Common myeloid progenitor, CD34-positive (primary cell): ENCODE measurements at regions not wholly inside any gene's neighbourhood (a gene's known extent, or its start where the extent isn't known, plus 50 kb on each side); places are given as distances from the start of the nearest gene placed in this dataset.
A peak's percentile ranks its signal among the peaks of the same experiment; 100 is the strongest.

Experiments used
- CTCF ChIA-PET: fragments of 350-600 bp; sonication (Branson Sonifier 250); formaldehyde crosslinking; loops from one replicate; lab custom pipeline; 2021; ENCODE audit warnings: antibody characterized with exemption; lab: Charles Lee
- POLR2A ChIA-PET: fragments of 350-600 bp; sonication (Branson Sonifier 250); formaldehyde crosslinking; loops from one replicate; lab custom pipeline; 2021; ENCODE audit warnings: antibody characterized with exemption; lab: Charles Lee
- DNase-seq, 3 donors: peaks; one replicate each; pipeline versions ENCODE4 v3.0.0 to v3.0.0-alpha.2; 2013
- H3K27ac ChIP-seq, 2 experiments: 1 replicate in 1 of 2; 2 replicates in 1 of 2; pipeline ENCODE4 v1.7.0; 2013; ENCODE audit warnings: inconsistent platforms in 2 of 2, low read length in 2 of 2, mild to moderate bottlenecking in 2 of 2, low read depth in 1 of 2, moderate library complexity in 1 of 2; ENCODE audit not compliant: severe bottlenecking in 2 of 2, insufficient read depth in 1 of 2, poor library complexity in 1 of 2
- H3K27me3 ChIP-seq, 5 experiments: replicated peaks in 2 of 5; 1 replicate in 3 of 5; 2 replicates in 2 of 5; pipeline versions ENCODE4 v1.6.1 to v1.7.0; 2013; ENCODE audit warnings: low read length in 4 of 5, mild to moderate bottlenecking in 2 of 5, moderate library complexity in 2 of 5, inconsistent platforms in 1 of 5; ENCODE audit not compliant: insufficient read depth in 5 of 5, control insufficient read depth in 4 of 5
- H3K36me3 ChIP-seq, 4 experiments: 1 replicate in 2 of 4; 2 replicates in 2 of 4; pipeline versions ENCODE4 v1.6.1 to v1.7.0; 2013; ENCODE audit warnings: low read length in 3 of 4, control low read depth in 1 of 4, mild to moderate bottlenecking in 1 of 4; ENCODE audit not compliant: control insufficient read depth in 4 of 4, insufficient read depth in 4 of 4
- H3K4me1 ChIP-seq, 4 experiments: 1 replicate in 3 of 4; 2 replicates in 1 of 4; pipeline versions ENCODE4 v1.6.1 to v1.7.1; 2013; ENCODE audit warnings: low read length in 3 of 4, mild to moderate bottlenecking in 3 of 4, control low read depth in 1 of 4, inconsistent platforms in 1 of 4, moderate library complexity in 1 of 4; ENCODE audit not compliant: control insufficient read depth in 4 of 4, insufficient read depth in 4 of 4; ENCODE audit errors: control extremely low read depth in 1 of 4
- H3K4me3 ChIP-seq, 7 experiments: 1 replicate in 4 of 7; 2 replicates in 3 of 7; pipeline versions ENCODE4 v1.5.1 to v1.7.0; 2013; ENCODE audit warnings: mild to moderate bottlenecking in 7 of 7, low read length in 6 of 7, moderate library complexity in 6 of 7, inconsistent platforms in 2 of 7, low read depth in 2 of 7, control low read depth in 1 of 7; ENCODE audit not compliant: insufficient read depth in 4 of 7, control insufficient read depth in 1 of 7; ENCODE audit errors: extremely low read depth in 1 of 7
- H3K9me3 ChIP-seq, 5 experiments: 1 replicate in 4 of 5; 2 replicates in 1 of 5; pipeline versions ENCODE4 v1.6.1 to v1.7.1; 2013; ENCODE audit warnings: low read length in 4 of 5, mild to moderate bottlenecking in 2 of 5, inconsistent platforms in 1 of 5, low read depth in 1 of 5, moderate library complexity in 1 of 5; ENCODE audit not compliant: control insufficient read depth in 4 of 5, insufficient read depth in 2 of 5; ENCODE audit errors: control extremely low read depth in 1 of 5
- WGBS: methylation state at CpG from one replicate; pipeline ENCODE4 v1.1.5; 2013; ENCODE audit not compliant: insufficient coverage; 5-methylcytosine and 5-hydroxymethylcytosine counted together

- Histone ChIP-seq H3K27me3 (peaks cover 0 to 2% (median 0%) of the 10 kb centered on the region in 5 experiments), H3K4me3 (no peak overlapping the region), H3K27ac (no peak overlapping the region), H3K4me1 (no peaks in the 10 kb centered on the region), H3K36me3 (no peaks in the 10 kb centered on the region), H3K9me3 (no peaks in the 10 kb centered on the region)
- ChIA-PET CTCF (no interaction called here), POLR2A (interaction anchor here (0.5 to 0.6 kb wide), 2 partner anchors 60 to 148 kb away, joined by 3 read pairs; no protein-coding TSS in a partner anchor)
- over 99% methylated on average over 9 of the region's 11 CpGs for WGBS
- no peak for DNase-seq
Measured at GRCh38 chr5:172543484-172544298, 89.4 kb upstream of the SH3PXD2B start.

GRCh38 chr5:172542651-172543131 is 88.4 kb upstream of the SH3PXD2B start:
- no peaks in the 10 kb centered on the region for H3K9me3 ChIP-seq
- no peak for DNase-seq
- peaks cover 0 to 2% (median 0%) of the 10 kb centered on the region in 5 experiments for H3K27me3 ChIP-seq
- CTCF ChIA-PET, result interaction anchor here (1.1 to 1.5 kb wide), 3 partner anchors 10 to 42 kb away, joined by 4 read pairs; no protein-coding TSS in a partner anchor
- no peaks in the 10 kb centered on the region for H3K36me3 ChIP-seq
- no peak overlapping the region for H3K4me3 ChIP-seq
- no peak overlapping the region for H3K27ac ChIP-seq
- 87% methylated on average over 9 of the region's 13 CpGs for WGBS
- no peaks in the 10 kb centered on the region for H3K4me1 ChIP-seq
- POLR2A ChIA-PET, result interaction anchor here (0.6 kb wide), 1 partner anchor 59 kb away, joined by 3 read pairs; no protein-coding TSS in a partner anchor

- no peaks in the 10 kb centered on the region for H3K36me3 ChIP-seq
- DNase-seq, result no peak
- no peak overlapping the region for H3K27ac ChIP-seq
- H3K4me3 ChIP-seq, result no peak overlapping the region
- peaks cover 0 to 1% (median 0%) of the 10 kb centered on the region in 5 experiments for H3K27me3 ChIP-seq
- no peaks in the 10 kb centered on the region for H3K9me3 ChIP-seq
- ChIA-PET POLR2A (no interaction called here), CTCF (interaction anchor here (1.1 to 1.5 kb wide), 4 partner anchors 9 to 41 kb away, joined by 3 to 4 read pairs (median 4); no protein-coding TSS in a partner anchor)
- no peaks in the 10 kb centered on the region for H3K4me1 ChIP-seq
- WGBS, result 95% methylated on average over 3 of the region's 3 CpGs
Measured at GRCh38 chr5:172541773-172542136, 87.4 kb upstream of the SH3PXD2B start.

- CTCF ChIA-PET, result interaction anchor here (1.1 to 1.5 kb wide), 5 partner anchors 8 to 40 kb away, joined by 3 to 4 read pairs (median 4); no protein-coding TSS in a partner anchor
- no peak overlapping the region for H3K27ac ChIP-seq
- H3K4me3 ChIP-seq, result no peak overlapping the region
- WGBS, result 84% methylated on average over 11 of the region's 13 CpGs
- no peaks in the 10 kb centered on the region for H3K4me1 ChIP-seq
- no peaks in the 10 kb centered on the region for H3K36me3 ChIP-seq
- H3K27me3 ChIP-seq, result no peaks in the 10 kb centered on the region
- H3K9me3 ChIP-seq, result no peaks in the 10 kb centered on the region
- DNase-seq, result peak in 1 of 3 donors; percentile 5
- POLR2A ChIA-PET, result no interaction called here
Measured at GRCh38 chr5:172541099-172541772, 86.9 kb upstream of the SH3PXD2B start.

GRCh38 chr5:172540099-172540870 is 86.0 kb upstream of the SH3PXD2B start:
- POLR2A ChIA-PET, result no interaction called here

GRCh38 chr5:172535108-172535445 is 80.8 kb upstream of the SH3PXD2B start:
- WGBS, result no CpG with 5 or more reads among the region's 2 CpGs
- Histone ChIP-seq H3K27me3 (peaks cover 0 to 2% (median 0%) of the 10 kb centered on the region in 5 experiments), H3K4me1 (no peaks in the 10 kb centered on the region), H3K36me3 (no peaks in the 10 kb centered on the region), H3K4me3 (no peak overlapping the region), H3K9me3 (no peaks in the 10 kb centered on the region), H3K27ac (no peak overlapping the region)
- CTCF ChIA-PET, result no interaction called here
- DNase-seq, result no peak
- POLR2A ChIA-PET, result no interaction called here

More at GRCh38 chr5:172540099-172540870, 86.0 kb upstream of the SH3PXD2B start:
- 100% methylated on average over 3 of the region's 5 CpGs for WGBS
- Histone ChIP-seq H3K36me3 (no peaks in the 10 kb centered on the region), H3K9me3 (no peaks in the 10 kb centered on the region), H3K4me3 (no peak overlapping the region), H3K27ac (no peak overlapping the region), H3K27me3 (no peaks in the 10 kb centered on the region), H3K4me1 (no peaks in the 10 kb centered on the region)
- peak in 1 of 3 donors; percentile 5 for DNase-seq
- CTCF ChIA-PET, result interaction anchor here (1.1 kb wide), 2 partner anchors 23 to 38 kb away, joined by 3 read pairs; no protein-coding TSS in a partner anchor
